Stimulated activated naive CD4-positive, alpha-beta T cell (primary cell): ENCODE measurements at regions not wholly inside any gene's neighbourhood (a gene's known extent, or its start where the extent isn't known, plus 50 kb on each side); places are given as distances from the start of the nearest gene placed in this dataset.
"Not testable (repeated sequence)": the region's sequence is repeated elsewhere in the genome, so short reads cannot be mapped to it uniquely, and the experiment has no call there.

ENCODE experiments used
- DNase-seq, 6 experiments: peaks; one replicate each; lab custom pipeline; 2025; lab: John Stamatoyannopoulos, UW

GRCh38 chr9:30815585-30815984 lies 1568.9 kb upstream of the ACO1 start:
- no peak for DNase-seq

- no peak for DNase-seq
Observed at GRCh38 chr9:30845136-30845535, 1539.3 kb upstream of the ACO1 start.

GRCh38 chr9:30846651-30847050 lies 1537.8 kb upstream of the ACO1 start:
- DNase-seq, result no peak

- DNase-seq, result no peak
Observed at GRCh38 chr9:30851600-30851999, 1532.8 kb upstream of the ACO1 start.

- no peak for DNase-seq
Observed at GRCh38 chr9:30900706-30901105, 1483.7 kb upstream of the ACO1 start.

GRCh38 chr9:30913331-30913730 lies 1471.1 kb upstream of the ACO1 start:
- DNase-seq, result no peak

- DNase-seq, result no peak
Observed at GRCh38 chr9:30915451-30915850, 1469.0 kb upstream of the ACO1 start.

GRCh38 chr9:30925126-30925525 lies 1459.3 kb upstream of the ACO1 start:
- DNase-seq, result no peak

- no peak for DNase-seq
Observed at GRCh38 chr9:30925635-30926034, 1458.8 kb upstream of the ACO1 start.

GRCh38 chr9:30928045-30928444 lies 1456.4 kb upstream of the ACO1 start:
- no peak for DNase-seq

GRCh38 chr9:30932226-30932625 lies 1452.2 kb upstream of the ACO1 start:
- no peak for DNase-seq

GRCh38 chr9:30935730-30936129 lies 1448.7 kb upstream of the ACO1 start:
- DNase-seq, result no peak

- no peak for DNase-seq
Observed at GRCh38 chr9:30937106-30937505, 1447.3 kb upstream of the ACO1 start.

GRCh38 chr9:30942852-30943251 lies 1441.6 kb upstream of the ACO1 start:
- not testable (repeated sequence) for DNase-seq

GRCh38 chr9:30943446-30944224 lies 1440.8 kb upstream of the ACO1 start:
- DNase-seq, result no peak

- DNase-seq, result no peak
Observed at GRCh38 chr9:30944225-30944569, 1440.2 kb upstream of the ACO1 start.

- DNase-seq, result no peak
Observed at GRCh38 chr9:30944741-30945280, 1439.6 kb upstream of the ACO1 start.

- no peak for DNase-seq
Observed at GRCh38 chr9:30964332-30964731, 1420.1 kb upstream of the ACO1 start.

GRCh38 chr9:30967476-30967875 lies 1417.0 kb upstream of the ACO1 start:
- DNase-seq, result no peak

GRCh38 chr9:30970186-30970585 lies 1414.3 kb upstream of the ACO1 start:
- DNase-seq, result no peak

GRCh38 chr9:30970812-30971211 lies 1413.6 kb upstream of the ACO1 start:
- DNase-seq, result no peak

- no peak for DNase-seq
Observed at GRCh38 chr9:30972654-30973053, 1411.8 kb upstream of the ACO1 start.

GRCh38 chr9:30977965-30978364 lies 1406.5 kb upstream of the ACO1 start:
- no peak for DNase-seq

GRCh38 chr9:30982301-30982700 lies 1402.1 kb upstream of the ACO1 start:
- no peak for DNase-seq
